PC-9 (cell line): ENCODE measurements at regions not wholly inside any gene's neighbourhood (a gene's known extent, or its start where the extent isn't known, plus 50 kb on each side); places are given as distances from the start of the nearest gene placed in this dataset.

ENCODE experiments used
- CTCF ChIP-seq: fragments of 200-600 bp; sonication (generic); conservative IDR thresholded peaks from 2 replicates; pipeline ENCODE4 v1.6.1; 2017; ENCODE audit warnings: mixed run types, antibody characterized with exemption, mild to moderate bottlenecking, moderate library complexity
- EZH2 ChIP-seq: fragments of 200-600 bp; sonication (generic); IDR thresholded peaks from 2 replicates; pipeline ENCODE4 v1.8.0; 2017; ENCODE audit warnings: antibody characterized with exemption, low read depth

GRCh38 chr5:124888622-124889485, 142.4 kb upstream of the ZNF608 start:
- no peak for TF ChIP-seq CTCF
- no peak for TF ChIP-seq EZH2
